LHCN-M2 (cell line): ENCODE measurements at regions not wholly inside any gene's neighbourhood (a gene's known extent, or its start where the extent isn't known, plus 50 kb on each side); places are given as distances from the start of the nearest gene placed in this dataset.
"Not testable (repeated sequence)": the region's sequence is repeated elsewhere in the genome, so short reads cannot be mapped to it uniquely, and the experiment has no call there.

Source experiments
- DNase-seq: peaks from one replicate; pipeline ENCODE4 v3.0.0-alpha.2; 2012; ENCODE audit warnings: low read depth

DNA sequence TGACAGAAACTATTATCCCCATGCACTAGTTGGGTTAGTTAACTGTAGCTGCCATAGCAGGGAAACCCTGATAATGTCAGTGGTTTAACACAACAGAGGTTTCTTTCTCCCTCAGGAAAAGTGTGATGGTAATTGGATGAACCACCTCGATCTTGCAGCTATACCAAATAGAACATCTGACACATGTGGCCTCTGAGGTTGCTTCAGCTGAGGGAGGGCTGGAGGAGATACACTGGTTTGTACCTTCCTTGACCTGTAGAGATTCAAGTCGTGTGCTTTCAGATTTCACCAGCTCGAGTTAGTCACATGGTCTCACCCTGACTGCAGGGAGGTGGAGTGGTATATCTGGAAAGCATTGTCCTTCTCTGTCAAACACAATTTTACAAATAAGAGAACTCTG lies 147.2 kb upstream of the SFRP2 start:
- no peak for DNase-seq

DNA sequence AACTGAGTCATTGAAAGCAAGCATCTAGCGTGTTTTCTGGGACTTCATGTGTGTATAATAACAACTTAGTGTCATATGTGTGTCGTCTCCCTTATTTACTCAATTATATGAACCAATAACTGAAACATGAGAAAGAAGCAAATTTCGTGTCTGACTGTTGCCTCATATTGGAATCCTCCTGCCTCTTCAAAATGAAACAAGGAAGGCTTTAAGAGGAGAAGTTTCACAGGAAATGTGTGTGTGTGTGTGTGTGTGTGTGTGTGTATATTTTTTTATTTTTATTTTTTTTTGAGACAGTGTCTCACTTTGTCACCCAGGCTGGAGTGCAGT lies 145.8 kb upstream of the SFRP2 start:
- no peak for DNase-seq

DNA sequence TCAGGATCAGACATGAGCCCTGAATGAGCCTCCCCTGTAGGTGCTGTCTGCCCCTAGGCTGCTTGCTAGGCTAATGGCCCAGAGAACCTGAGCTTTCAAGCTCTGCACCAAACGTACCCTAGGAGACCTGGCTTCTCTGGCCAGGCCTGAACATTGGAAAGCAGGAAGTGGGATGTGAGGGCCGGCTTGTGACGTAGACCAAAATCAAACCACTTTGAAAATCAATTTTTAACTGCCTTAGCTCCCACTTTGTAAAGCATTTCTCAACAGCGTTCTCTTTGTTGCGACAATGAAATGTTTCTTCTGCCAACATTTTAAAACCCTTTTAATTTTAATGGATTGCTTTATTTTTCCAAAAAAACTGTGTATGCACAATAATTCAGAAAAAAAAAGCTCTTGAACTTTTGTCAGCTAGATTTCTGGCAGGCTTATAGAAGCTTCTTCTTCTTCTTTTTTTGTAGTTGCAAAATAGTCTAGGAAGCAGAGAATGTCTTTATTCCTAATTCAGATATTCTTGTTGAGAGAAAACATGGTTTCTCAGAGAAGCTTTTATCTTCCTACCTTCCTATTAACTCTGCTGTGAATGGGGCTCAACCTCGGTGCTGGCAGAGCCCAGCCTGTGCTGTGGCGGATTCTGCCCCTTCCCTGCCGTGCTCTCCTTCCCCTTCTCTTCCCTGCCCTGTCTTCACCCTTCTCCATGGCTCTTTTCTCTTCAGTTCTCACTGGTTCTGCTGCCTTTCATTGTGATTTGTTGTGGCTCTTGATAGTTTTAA lies 145.2 kb upstream of the SFRP2 start:
- no peak for DNase-seq

DNA sequence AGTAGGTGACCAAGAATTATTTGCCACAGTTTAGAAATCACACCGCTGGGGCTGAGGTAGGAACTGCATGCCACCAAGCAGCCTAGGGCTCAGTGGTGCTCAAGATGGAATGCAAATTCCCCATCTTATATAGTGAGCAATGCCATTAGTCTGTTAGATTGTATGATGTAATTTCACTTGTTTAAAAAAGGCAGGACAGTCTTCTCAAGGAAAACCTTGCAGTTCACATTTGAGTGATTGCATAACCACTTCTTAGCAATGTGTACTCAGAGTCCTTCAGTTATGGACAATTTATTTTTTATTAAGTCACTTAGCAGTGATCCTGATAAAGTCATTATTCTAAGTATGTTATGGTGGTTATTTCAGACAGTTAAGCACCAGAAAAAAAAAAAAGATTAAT lies 142.9 kb upstream of the SFRP2 start:
- no peak for DNase-seq

DNA sequence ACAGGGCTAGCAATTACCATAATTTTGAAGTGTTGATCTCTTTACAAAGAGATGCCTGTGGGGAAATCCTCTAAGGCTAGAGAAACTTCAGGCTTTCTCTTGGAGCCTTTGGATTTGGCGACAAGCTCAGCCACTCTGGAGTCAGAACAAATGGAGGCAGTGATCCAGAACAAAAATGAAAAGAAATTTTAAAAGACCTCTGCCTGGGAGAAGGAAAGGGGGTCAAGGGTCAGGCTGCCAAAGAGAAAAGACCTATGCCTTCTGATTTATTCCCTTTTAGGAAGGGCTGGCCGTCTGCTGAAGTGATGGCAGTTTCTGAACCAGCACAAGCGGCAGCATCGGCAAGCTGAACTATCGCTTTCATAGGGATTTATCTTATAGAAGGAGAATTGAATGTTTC lies 140.8 kb upstream of the SFRP2 start:
- no peak for DNase-seq

DNA sequence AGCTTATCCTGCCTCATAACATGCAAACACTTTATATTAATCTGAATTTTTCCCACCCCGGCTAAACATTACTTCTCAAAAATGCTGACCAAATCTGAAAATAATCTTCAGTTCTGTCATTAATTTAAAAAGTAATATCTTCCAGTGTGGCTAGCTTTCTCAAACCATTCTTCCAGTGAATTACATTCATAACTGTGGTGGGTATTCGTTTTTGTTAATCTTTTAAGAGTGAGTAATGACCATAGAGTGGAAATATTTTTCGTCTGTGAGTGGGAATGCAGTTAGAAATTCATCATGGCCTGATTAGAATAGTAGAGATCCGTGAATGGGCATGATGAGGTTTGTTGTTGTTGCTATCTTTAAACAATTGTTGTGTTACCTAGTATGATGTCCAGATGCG lies 138.6 kb upstream of the SFRP2 start:
- no peak for DNase-seq

DNA sequence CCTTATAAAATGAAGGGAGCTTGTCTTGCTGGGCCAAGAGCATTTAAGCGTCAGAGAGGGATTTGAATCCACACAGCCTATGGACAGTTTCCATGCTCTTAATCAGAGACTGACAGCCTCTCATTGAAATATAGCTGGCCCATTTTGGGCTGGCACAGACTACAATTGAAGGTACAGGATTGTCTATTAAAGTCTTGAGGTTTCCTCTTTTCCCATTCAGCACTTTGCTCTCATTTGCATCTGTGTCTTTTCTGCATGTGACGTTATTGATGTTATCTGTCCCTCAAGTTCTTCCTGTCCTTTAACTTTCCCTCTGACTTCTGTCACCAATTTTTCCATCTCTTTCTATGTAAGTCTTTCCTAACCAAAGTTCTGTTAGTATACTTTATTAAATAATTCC lies 133.3 kb upstream of the SFRP2 start:
- no peak for DNase-seq

DNA sequence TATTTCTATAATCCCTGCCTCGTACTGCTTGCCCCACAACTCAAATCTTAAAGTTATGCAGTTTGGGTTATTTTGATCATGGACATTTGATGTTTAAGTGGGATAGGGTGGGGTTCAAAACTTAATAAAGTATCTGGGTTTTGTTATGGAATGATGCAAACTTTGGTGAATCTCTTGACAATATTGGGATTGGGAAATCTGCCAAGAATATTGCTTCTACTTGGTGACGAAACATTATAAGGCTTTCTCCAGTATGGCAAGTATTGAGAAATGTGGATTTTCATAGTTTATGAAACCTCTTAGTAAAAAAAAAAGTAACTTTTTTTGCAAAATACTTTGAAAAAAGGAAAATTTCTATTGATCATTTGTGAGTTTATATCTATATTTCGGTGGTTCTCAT lies 130.8 kb upstream of the SFRP2 start:
- no peak for DNase-seq

DNA sequence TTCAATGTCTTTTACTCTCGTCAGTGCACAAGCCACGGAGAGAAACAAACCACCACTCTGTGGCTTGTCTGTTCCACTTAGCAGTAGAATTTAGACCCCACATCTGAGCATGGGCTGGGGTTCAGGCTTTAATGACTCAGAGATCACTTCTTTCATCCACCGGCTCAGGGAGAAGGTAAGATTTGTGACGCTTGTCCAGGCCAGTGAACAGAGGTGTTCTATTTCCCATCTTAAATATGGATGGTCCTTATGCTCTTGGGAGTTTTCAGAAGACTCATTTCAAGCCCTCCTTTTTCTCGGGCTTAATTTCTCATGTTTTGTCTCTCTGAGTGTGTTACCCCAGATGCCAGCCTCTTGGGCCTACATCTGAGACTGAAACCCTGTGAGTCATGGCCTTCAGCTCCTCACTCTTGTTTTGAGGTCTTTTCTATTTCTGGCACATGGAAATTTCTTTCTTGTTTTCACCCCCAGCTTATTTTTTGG lies 127.4 kb upstream of the SFRP2 start:
- DNase-seq: no peak

DNA sequence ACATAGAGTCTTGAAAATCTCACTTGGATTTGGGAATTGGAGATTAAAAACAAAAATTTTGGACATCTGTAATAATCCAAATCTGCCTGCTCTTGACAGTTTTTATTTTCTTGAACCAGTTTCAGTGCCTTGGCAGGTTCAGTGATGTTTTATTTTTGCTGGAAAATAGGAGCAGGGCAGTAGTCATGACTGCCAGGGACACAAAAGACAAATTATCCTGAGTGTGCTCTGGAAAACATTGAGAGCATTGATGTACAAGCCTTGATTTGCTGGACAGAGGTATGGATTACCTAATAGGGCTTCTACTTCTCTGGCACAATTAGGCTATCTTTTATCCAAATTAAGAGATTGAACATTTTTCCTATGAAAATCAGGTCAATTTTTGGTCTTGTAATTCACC lies 123.4 kb upstream of the SFRP2 start:
- no peak for DNase-seq

DNA sequence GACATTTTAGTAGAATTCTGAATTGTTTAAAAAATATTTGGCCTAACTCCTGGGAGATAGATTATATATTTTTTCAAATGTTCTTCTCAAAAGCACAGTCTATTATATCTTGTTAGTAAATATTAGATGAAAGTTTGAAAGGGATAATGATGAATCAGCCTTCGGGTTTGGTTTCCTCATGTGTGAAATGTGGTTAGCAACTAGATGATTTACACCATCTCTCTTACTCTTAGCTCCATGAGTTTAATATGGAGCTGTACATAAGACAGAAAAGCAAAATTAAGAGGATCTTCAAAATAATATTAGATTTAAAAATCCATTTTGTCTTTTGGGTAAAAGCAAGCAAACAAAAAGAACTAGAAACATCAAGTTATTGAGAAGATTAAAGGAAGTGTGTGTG lies 120.8 kb upstream of the SFRP2 start:
- no peak for DNase-seq

DNA sequence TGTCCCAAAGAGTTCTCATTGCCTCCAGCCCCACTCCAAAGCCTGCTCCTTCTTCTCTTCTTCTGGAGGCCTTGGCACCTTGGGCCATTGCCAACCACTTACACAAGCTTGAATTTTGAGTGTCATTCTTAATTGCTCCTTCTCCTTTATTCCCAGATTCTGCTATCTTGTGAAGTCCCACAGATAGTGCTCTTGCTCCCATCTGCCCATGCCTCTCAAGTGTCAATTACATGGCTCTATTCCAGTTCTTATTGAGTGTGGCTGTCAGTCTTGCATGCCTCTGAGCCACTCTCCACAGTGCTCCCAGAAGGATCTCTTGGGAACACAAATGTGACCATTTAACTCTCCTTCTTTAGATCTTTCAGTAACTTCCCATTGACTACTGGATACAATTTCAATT lies 117.3 kb upstream of the SFRP2 start:
- DNase-seq: no peak

DNA sequence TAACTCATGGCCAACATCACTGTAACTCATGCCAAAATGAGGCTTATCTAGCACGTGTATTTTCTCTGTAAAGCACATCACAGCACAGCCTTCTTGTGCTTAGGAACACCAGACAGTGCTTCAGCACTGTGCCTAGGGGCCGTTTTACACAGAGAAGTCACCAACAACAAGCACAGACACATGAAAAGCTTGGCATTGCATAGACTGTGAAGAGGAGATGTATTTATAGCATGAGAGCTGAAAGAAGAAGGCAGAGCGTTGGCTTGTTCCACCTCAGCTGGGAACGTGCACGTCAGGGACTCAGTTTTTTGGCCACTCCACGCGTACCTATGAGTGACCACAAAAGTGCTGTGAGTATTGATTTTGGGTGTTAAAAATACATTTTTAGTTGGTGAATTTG lies 116.3 kb upstream of the SFRP2 start:
- no peak for DNase-seq

DNA sequence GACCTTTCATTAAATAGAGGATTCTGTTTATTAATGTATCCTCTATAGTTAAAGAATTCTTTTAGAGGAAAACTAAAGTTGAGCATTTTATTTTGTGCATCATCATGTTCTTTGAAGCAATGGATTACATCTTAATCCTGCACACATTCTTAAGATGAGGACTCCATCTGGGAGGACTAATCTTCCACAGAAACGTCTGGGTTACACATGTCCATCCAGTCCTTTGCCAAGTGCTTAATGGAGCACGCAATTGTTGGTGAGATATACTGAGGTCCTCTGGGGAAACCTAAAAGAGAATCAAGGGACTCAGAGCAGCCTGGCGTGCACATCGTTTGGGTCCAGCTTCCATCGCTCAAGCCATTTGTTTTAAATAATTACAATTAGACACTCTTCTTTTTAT lies 115.1 kb upstream of the SFRP2 start:
- DNase-seq: no peak

DNA sequence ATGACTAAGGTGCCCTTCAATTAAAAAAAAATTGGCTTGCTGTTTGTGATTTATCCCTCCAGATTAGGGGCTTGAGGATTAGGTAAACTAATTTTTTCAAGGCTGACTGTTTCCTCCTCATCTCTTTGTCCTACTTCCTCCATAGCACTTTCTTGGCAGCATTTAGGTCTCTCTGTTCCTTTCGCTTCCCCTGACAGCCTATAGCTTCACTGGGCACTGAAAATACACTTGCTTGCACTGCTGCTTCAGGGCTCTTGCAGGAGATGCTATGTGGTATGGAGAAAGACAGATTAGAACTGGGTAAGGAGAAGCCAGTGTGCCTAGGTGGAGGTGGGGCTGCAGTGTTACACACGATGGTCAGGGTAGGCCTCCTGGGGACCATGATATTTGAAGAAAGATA lies 112.3 kb upstream of the SFRP2 start:
- no peak for DNase-seq

DNA sequence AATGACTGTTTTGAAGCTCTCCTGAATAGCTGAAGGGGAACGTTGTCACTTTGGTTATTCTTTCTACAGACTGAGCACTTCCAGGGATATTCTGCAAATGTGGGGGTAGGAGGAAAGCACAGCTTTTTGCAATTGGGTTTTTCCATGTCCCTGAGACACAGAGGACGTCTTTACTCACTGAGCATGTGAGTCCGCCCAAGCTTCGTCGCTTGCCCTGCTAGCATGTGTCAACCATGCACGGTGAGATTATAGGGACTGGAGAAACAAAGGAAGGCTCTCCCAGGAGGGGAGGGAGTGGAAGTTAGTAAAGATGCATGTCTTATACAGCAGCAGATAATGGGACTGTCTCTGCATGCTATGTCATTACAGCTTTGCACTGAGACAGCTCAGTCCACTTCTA lies 111.5 kb upstream of the SFRP2 start:
- DNase-seq: no peak

DNA sequence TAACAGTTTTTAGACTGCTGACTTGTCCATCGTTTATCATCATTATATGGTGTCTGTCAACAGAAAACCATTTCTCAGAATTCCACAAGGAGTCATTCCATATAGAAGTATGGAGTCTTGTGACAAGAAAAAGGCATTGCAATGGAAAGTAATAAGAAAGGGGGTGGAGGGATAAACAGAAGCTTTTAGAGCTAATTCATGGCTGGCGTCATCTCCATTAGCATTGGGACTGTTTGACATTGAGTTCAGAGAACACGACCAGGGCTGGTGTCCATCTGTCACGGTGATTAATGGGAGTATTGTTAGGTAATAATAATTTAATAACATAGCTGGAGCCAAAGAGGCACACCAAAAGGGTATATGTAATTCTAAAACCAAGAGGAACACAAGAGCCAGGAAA lies 101.9 kb upstream of the SFRP2 start:
- no peak for DNase-seq

DNA sequence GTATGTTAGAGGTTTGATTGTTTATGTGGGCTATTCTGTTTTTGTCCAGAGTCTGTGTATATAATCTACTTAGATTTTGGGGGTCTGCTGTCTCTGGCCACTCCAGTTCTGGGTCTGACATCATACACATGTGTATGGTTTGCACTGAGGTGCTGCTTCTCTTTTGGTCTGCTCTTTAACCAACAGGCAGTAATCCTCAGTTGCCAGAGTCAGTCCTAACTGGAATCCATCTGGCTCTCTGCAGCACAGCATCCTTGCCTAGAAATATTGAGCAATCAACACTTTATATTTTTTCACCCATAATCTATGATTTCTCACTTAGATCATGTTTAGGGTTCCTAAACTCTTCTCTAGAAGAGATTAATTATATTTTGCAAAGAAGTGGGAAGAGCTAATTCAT lies 98.3 kb upstream of the SFRP2 start:
- no peak for DNase-seq

DNA sequence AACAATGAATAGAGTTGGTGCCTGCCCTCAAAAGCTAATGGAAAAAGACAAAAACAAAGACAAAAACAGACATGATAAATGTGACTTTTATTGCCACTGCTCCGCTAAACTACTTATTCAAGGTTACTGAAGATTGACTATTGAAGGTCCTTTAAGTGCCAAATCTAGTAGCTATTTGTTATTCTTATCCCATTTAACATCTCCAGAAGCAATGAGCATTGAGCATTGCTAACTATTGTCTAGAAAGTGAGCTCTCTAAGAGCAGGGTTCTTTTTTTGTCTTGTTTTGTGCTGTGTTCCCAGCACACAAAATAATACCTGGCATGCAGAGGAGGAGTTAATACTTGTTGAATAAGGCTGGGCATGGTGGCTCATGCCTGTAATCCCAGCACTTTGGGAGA lies 95.4 kb upstream of the SFRP2 start:
- no peak for DNase-seq

DNA sequence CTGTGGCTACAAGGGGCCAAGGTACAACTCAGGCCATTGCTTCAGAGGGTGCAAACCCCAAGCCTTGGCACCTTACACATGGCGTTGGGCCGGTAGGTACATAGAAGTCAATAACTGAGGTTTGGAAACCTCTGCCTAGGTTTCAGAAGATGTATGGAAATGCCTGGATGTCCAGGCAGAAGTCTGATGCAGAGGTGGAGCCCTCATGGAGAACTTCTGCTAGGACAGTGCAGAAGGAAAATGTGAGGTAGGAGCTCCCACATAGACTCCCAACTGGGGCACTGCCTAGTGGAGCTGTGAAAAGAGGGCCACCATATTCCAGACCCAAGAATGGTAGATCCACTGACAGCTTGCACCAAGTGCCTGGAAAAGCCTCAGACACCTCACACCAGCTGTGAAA lies 92.1 kb upstream of the SFRP2 start:
- no peak for DNase-seq

DNA sequence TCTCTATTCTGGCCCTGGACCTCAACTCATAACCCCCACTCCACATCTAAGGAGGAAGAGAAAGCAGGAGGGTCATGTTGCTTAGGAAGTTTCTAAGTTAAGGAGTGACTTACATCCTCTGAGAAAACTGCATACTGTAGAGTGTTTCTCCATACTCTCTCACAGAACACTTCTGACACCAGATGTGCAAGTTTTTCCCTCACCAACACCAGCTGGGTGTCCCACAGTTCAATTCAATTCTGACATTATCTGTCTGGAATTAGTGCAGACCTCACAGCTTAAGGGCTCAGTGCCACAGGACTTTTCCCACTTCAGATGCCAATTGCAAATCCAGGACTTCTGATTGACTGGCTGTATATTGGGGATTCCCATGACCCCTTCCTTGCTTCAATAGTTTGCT lies 89.0 kb upstream of the SFRP2 start:
- DNase-seq: no peak

DNA sequence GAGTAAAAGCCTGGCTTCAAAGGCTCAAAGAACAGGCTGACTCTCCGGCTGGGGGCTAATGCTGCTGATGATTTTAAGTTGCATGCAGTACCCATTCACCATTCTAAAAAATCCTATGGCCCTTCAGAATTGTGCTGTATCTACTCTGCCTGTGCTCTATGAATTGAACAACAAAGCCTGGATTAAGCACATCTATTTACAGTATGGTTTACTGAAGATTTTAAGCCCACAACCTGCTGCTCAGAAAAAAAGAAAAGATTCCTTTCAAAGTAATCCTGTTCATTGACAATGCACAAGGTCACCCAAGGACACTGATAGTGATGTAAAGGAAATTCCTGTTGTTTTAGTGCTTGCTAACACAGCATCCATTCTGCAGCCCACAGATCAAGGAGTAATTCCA lies 84.9 kb upstream of the SFRP2 start:
- DNase-seq: no peak

DNA sequence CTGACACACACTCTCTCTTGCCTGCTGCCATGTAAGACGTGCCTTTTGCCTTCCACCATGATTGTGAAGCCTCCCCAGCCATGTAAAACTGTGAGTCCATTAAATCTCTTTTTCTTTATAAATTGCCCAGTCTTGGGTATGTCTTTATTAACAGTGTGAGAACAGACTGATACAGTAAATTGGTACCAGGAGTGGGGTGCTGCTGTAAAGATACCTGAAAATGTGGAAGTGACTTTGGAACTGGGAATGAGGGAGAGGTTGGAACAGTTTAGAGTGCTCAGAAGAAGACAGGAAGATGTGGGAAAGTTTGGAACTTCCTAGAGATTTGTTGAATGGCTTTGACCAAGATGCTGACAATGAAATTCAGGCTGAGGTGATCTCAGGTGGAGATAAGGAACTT lies 77.9 kb upstream of the SFRP2 start:
- DNase-seq: not testable (repeated sequence)

DNA sequence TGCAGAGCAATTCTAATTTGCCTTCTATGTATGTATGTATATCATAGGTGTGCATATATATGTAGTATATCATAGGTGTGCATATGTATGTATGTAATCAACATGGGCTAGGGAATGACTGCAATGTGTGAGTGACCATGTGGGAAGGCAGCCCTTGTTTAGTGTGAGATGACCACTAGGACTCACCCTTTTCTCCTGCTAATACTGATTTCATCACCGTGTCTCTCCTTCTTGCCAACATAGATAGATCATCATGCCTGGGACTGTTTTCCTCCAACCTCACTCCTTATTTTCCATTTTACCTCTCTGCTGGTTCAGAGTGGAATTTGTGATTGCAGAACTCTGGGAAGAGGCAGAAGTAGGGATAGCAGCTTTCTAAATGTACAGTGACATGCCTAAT lies 63.6 kb upstream of the SFRP2 start:
- DNase-seq: no peak
